Activated naive CD8-positive, alpha-beta T cell treated with anti-CD3 and anti-CD28 coated beads, Interleukin-2, amount 50 U/mL, for 16 hours (primary cell): ENCODE measurements at regions not wholly inside any gene's neighbourhood (a gene's known extent, or its start where the extent isn't known, plus 50 kb on each side); places are given as distances from the start of the nearest gene placed in this dataset.
"Not testable (repeated sequence)": the region's sequence is repeated elsewhere in the genome, so short reads cannot be mapped to it uniquely, and the experiment has no call there.

Experiments used
- DNase-seq: peaks from one replicate; pipeline ENCODE4 v3.0.0-alpha.2; 2020; ENCODE audit warnings: low read depth, low spot score

GRCh38 chr2:210730672-210731071 lies 174.3 kb downstream of the CPS1 start:
- DNase-seq, result no peak

GRCh38 chr2:210746826-210747225 lies 190.4 kb downstream of the CPS1 start:
- not testable (repeated sequence) for DNase-seq

DNA sequence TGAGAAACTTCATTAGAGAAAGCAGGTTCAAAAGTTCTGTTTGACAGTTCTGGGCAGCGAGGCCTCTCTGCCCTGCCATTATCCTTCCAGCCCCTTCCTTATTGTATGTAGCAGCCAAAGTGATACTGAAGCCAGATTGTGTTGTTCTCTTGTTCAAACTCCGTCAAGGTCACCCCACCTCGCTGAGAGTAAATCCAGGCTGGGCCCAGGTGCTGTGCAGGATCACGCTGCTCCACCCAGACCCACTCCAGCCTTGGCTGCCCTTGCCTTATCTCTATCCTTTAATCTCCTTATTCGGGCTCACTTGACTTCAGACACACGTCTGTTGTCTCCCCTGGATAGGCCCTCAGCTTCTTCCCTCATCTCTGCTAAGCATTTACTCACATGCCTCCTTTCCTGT lies 196.1 kb downstream of the CPS1 start:
- no peak for DNase-seq

GRCh38 chr2:210753386-210753785 lies 197.0 kb downstream of the CPS1 start:
- DNase-seq, result no peak

- no peak for DNase-seq
Measured at GRCh38 chr2:210756855-210757254, 200.5 kb downstream of the CPS1 start.

DNA sequence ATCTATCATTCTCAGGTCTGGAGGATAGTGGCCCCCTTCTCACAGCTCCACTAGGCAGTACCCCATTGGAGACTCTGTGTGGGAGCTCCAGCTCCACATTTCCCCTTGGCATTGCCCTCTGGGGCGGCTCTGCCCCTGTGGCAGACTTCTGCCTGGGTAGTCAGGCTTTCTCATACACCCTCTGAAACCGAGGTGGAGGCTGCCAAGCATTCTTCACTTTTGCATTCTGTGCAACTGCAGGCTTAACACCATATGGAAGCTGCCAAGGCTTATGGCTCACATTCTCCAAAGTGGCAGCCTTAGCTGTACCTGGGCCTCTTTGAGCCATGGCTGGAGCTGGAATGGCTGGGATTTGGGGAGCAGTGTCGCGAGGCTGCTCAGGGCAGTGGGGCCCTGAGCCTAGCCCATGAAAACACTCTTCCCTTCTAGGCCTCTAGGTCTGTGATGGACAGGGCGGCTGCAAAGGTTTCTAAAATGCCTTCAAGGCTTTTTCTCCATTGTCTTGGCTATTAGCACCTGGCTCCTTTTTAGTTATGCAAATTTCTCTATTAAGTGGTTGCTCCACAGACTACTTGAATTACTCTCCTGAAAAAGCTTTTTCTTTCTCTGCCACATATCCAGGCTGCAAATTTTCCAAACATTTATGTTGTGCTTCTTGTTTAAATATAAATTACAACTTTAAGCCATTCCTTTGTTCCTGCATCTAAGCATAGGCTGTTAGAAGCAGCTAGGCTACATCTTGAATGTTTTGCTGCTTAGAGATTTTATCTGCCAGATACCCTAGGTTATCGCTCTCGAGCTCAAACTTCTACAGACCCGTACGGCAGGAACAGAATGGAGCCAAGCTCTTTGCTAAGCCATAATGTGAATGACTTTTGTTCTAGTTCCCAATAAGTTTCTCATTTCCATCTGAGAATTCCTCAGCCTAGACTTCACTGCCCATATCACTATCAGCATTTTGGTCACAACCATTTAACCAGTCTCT lies 206.5 kb downstream of the CPS1 start:
- DNase-seq, result no peak

DNA sequence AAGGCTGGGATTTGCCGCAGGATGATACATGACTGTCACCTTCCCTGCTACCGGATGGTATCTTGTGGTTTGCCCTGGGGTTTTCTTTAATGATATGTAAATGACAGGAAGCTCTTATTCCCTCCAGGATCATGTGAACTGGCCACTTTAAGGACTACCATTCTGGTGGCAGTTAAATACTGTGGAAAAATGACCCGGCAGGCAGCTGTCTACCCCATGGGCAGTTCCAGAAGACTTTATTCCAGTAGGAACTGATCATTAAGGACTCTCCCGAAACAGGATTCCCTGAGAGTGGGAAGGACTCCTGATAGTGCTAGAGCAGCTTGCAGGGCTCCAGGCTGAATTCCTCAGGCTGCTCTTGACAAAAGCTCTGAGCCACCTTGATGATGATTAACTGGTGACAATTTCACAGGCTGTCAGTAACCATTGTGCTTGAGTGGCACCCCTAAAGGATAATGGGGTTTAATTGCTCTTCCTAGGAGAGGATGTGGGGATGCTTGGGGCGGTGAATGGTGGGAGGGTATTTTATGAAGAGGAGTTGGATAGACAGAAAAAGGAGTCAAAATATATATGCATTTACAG lies 212.0 kb downstream of the CPS1 start:
- DNase-seq, result no peak

- no peak for DNase-seq
Measured at GRCh38 chr2:210776756-210777155, 220.4 kb downstream of the CPS1 start.

DNA sequence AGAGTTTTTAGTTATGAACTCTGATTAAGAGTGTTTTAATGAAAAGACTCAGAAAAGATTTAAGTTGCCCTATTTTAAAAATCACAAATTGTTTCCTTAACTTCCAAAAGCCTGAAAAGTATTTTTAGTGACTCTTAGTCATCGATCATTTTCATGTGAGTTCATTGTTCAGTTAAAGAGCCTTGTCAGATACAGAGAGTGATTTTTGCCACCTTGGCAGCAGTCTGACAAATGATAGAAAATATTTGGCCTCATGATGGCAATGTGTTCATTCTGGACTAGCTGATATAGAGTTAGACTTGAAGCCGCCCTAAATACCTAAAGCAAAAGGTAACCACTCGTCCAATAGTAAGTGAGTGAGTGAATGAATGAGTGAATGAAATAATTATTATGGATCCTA lies 225.8 kb downstream of the CPS1 start:
- no peak for DNase-seq

DNA sequence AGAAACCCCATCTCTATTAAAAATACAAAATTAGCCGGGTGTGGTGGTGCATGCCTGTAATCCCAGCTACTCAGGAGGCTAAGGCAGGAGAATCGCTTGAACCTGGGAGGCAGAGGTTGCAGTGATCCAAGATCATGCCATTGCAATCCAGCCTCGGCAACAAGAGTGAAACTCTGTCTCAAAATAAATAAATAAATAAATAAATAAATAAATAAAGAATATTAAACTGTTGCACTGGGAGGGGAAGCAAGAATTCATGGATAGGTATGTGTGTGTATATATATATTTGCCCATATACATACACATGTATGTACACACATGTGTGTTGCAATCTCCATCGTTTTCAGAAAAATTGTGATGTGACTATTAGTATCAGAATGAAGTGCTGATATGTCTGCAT lies 231.4 kb downstream of the CPS1 start:
- DNase-seq, result not testable (repeated sequence)

DNA sequence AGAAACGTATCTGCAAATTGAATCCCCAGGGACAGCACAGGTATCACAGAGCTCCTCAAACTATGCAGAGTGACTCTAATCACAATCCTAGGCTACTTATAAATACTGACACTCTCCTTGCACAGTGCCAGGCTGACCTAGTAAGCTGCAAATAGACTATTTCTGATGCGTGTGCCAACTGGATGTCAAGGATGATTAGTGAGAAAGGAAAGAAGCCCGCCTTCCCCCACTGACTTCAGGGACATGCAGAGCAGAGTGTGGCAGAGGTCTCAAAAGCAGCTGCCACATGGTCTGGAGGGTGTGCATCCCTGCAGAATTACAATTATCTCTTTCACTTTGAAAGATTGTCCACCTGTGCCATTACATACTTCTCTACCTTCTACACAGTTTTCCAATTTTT lies 235.6 kb downstream of the CPS1 start:
- DNase-seq, result no peak

DNA sequence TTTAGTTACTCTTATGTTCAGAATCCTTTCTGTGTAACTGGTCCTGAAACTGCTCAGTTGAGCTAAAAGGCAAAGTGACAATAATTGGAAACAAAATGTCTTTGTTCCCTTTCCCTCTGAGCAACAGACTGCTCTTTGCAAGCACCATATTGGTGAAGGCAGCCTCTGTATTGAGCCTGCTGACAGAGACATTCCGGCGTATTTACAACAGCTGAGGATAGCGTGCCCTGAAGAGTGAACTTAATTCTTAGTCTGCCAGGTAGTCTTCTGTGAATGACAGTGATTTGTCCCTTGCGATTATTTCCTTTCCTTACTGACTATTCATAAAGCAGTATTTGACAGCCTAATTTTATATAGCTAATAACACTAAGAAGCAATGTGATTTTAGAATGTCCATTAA lies 239.1 kb downstream of the CPS1 start:
- no peak for DNase-seq

- DNase-seq, result no peak
Measured at GRCh38 chr2:210798180-210798579, 241.8 kb downstream of the CPS1 start.

DNA sequence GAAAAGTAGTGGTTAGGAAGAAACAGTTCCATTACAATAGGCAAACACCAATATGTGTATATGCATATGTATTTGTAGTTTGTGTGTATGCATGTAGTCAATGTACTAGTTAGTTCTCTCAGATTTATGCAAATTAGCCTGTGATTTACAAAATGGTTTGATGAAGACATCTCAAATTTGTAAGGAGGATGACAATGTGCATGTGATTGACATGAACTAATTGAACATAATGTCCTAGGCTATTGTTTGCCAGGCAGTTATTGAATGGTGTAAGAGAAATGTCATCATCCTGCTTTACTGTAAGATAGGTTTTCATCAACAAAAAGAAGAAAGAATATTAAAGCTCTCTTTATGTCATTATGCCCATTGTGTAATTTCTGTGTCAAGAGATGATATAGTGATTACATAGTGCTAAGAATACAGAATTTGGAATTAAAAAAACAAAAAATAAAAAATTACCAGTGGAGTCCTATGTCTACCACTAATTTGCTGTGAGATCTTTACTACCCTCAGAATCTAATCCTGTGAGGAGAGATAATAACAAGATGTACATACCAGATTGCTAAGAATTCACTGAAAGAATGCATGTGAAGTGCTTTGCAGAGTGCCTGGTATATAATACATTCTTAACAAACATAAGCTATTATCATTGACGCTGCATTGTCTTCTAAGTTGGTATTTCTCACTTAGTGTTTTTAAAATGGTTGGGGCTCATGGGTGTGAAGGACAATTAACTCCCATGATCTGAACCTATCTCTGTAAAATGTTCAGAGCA lies 258.0 kb downstream of the CPS1 start:
- DNase-seq, result no peak

GRCh38 chr2:210816769-210817168 lies 260.4 kb downstream of the CPS1 start:
- no peak for DNase-seq

DNA sequence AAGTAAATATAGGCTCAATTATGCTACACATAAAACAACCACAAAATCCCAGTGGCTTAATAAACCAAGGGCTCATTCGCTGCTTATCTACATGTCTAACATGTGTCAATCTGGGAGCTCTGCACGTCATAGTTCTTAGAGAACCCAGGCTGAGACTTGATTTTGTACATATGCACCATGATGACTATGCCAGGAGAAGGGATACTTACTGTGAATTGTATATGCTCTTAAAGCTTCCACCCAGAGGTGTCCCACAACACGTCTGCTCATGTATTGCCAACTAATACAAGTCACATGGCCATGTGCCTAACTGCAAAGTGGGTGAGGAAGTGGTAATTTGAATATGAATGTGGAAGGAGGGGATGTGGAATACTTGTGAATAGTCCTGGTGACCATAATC lies 262.1 kb downstream of the CPS1 start:
- no peak for DNase-seq

GRCh38 chr2:210833403-210833802 lies 277.0 kb downstream of the CPS1 start:
- no peak for DNase-seq

GRCh38 chr2:210839034-210839433 lies 282.6 kb downstream of the CPS1 start:
- no peak for DNase-seq

DNA sequence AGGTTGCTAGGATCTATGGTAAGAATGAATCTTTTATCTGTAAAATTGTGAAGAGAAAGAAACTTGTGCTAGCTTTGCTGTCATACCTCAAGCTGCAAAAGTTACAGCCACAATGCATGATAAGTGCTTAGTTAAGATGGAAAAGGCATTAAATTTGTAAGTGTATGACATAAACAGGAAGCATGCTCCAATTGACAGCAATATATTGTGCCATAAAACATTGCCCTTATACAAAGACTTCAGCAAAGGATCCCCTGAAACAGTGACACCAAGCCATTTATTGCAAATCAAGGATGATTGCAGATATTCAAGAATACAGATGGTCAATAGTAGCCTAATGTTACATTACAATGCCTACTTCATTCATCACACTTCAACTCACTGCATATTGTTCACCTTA lies 283.1 kb downstream of the CPS1 start:
- no peak for DNase-seq

- no peak for DNase-seq
Measured at GRCh38 chr2:210842896-210843295, 286.5 kb downstream of the CPS1 start.

GRCh38 chr2:210844016-210844415 lies 287.6 kb downstream of the CPS1 start:
- DNase-seq, result no peak

- no peak for DNase-seq
Measured at GRCh38 chr2:210859314-210859713, 302.9 kb downstream of the CPS1 start.
